ENCODE measurements at regions not wholly inside any gene's neighbourhood (a gene's known extent, or its start where the extent isn't known, plus 50 kb on each side); places are given as distances from the start of the nearest gene placed in this dataset.

DNA sequence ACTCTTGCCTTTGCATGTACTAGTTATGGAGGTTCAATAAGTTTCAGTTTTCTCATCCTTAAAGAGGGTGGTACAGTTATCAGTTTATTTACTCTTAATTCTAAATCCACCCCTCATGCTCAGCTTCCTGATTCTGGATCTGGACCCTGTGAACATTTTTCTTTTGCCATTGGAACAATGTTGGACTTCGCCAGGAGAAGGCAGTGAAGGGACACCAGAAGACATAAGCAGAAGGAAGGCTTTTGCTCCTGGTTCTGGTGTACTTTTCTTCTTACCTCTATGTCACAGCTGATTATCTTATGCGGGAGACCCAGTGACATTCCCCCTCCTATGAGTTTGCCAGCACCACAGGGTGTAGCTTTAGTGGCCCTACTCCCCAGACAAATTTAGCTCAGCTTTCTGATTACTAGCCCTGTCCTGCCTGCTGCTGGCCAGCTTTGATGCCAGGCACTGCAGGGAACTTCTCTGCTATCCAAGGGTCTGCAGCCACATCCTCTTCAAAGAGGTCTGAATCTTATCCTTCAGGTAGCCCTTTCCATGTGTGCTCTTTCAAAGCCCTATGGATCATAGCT, 466.3 kb upstream of the EPHA3 start:
- H3K27ac ChIP-seq: no peak overlapping the region
- H3K27me3 ChIP-seq (replicated peaks): no peaks in the 10 kb centered on the region
- in situ Hi-C loops (cut with HindIII; ENCODE audit: low pct_ligation_motif_present, low sequenced_read_pairs): no loop called here
- no peak for DNase-seq
- H3K4me3 ChIP-seq (ENCODE audit: low read depth, low read length): no peak overlapping the region
- H3K36me3 ChIP-seq (replicated peaks): no peaks in the 10 kb centered on the region
- TF ChIP-seq, protein P1, sequence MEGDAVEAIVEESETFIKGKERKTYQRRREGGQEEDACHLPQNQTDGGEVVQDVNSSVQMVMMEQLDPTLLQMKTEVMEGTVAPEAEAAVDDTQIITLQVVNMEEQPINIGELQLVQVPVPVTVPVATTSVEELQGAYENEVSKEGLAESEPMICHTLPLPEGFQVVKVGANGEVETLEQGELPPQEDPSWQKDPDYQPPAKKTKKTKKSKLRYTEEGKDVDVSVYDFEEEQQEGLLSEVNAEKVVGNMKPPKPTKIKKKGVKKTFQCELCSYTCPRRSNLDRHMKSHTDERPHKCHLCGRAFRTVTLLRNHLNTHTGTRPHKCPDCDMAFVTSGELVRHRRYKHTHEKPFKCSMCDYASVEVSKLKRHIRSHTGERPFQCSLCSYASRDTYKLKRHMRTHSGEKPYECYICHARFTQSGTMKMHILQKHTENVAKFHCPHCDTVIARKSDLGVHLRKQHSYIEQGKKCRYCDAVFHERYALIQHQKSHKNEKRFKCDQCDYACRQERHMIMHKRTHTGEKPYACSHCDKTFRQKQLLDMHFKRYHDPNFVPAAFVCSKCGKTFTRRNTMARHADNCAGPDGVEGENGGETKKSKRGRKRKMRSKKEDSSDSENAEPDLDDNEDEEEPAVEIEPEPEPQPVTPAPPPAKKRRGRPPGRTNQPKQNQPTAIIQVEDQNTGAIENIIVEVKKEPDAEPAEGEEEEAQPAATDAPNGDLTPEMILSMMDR (IDR thresholded peaks at IDR 0.05; ENCODE audit: low read depth, low read length, missing control alignments): peak; percentile 36

DNA sequence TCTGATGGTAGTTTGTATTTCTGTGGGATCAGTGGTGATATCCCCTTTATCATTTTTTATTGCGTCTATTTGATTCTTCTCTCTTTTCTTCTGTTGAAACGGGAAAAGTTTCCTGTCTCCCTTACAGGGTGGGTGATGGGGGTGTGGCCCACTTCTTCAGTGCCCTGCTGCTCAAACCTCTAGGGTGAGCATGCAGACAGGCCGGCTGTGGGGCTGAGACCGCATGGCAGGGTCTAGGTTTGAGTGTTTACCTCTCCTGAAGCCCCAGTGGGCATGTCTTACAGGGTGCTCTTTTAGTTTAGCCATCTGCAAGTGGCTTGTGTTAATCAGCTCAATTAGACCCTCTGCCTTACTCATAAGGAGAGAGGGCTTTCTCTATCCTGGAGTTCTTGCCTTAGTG, 450.0 kb upstream of the EPHA3 start:
- H3K27me3 ChIP-seq (replicated peaks): no peaks in the 10 kb centered on the region
- no peak for DNase-seq
- TF ChIP-seq, protein P1 (IDR thresholded peaks at IDR 0.05; ENCODE audit: low read depth, low read length, missing control alignments): no peak
- H3K36me3 ChIP-seq (replicated peaks): no peaks in the 10 kb centered on the region
- no peak overlapping the region for H3K27ac ChIP-seq
- in situ Hi-C loops (cut with HindIII; ENCODE audit: low pct_ligation_motif_present, low sequenced_read_pairs): no loop called here
- no peak overlapping the region for H3K4me3 ChIP-seq (ENCODE audit: low read depth, low read length)

DNA sequence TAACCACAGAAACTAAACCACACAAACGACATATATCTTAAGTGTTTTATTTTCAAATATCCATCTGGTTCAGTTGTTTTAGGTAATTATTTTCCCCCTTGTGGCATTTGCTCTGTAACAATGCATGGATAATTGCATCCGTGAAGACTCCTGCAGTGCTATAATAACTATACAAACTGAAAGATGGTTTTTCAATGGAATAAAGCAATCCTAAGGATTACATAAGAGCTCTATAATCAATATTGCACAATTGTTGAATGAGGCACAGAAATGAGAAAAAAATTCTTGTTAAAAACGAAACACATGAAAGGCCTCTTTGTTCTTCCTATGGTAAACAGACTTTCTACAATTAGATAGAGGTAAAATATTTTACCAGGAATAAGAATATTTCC, 446.0 kb upstream of the EPHA3 start:
- in situ Hi-C loops (cut with HindIII; ENCODE audit: low pct_ligation_motif_present, low sequenced_read_pairs): no loop called here
- no peaks in the 10 kb centered on the region for H3K36me3 ChIP-seq (replicated peaks)
- TF ChIP-seq, protein P1 (IDR thresholded peaks at IDR 0.05; ENCODE audit: low read depth, low read length, missing control alignments): no peak

GRCh38 chr3:88668180-88668579, 439.2 kb upstream of the EPHA3 start:
- no peaks in the 10 kb centered on the region for H3K36me3 ChIP-seq (replicated peaks)
- no peak overlapping the region for H3K4me3 ChIP-seq (ENCODE audit: low read depth, low read length)
- no peaks in the 10 kb centered on the region for H3K27me3 ChIP-seq (replicated peaks)
- TF ChIP-seq, protein P1 (IDR thresholded peaks at IDR 0.05; ENCODE audit: low read depth, low read length, missing control alignments): no peak
- in situ Hi-C loops (cut with HindIII; ENCODE audit: low pct_ligation_motif_present, low sequenced_read_pairs): no loop called here
- H3K27ac ChIP-seq: no peak overlapping the region
- DNase-seq: no peak

More for the DNA sequence above, 446.0 kb upstream of the EPHA3 start:
- Histone ChIP-seq H3K27ac (no peak overlapping the region), H3K27me3 (replicated peaks) (no peaks in the 10 kb centered on the region), H3K4me3 (ENCODE audit: low read depth, low read length) (no peak overlapping the region)
- no peak for DNase-seq

DNA sequence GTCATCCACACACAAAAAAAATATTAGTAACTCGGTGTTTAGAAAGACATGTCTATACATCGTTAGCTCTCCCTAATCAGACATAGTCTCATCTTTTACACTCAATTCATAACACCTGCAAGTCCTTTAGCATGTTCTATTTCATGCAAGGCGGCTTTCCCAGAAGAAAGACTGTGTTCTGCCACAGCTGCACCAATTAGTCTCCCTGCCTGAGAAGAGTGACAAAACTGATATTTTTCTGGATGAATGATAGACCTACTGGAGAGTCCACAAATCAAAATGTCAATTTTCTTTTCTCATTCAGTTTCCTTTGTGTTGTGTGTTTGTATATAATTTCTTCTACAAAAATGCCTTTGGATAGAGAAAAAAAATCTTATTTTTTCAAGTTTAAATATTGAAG, 435.8 kb upstream of the EPHA3 start:
- TF ChIP-seq, protein P1 (IDR thresholded peaks at IDR 0.05; ENCODE audit: low read depth, low read length, missing control alignments): no peak

DNA sequence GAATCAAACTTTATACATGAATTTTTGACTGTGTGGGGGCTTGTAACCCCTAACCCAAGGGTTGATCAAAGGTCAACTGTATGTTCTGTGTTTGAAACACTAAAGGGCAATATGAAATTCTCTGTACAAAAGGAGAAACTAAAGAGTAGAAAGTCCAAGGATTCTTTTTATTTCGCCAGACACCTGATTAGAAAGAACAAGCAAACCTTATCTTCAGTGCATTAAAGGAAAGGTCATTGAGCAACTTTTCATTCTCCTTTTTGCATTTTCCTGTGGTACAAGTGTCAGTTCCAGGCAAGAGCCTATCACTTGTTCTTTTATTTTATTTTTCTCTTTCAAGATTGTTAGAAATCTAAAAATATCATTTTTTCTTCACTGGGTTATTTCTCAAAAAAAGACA, 430.1 kb upstream of the EPHA3 start:
- TF ChIP-seq, protein P1 (IDR thresholded peaks at IDR 0.05; ENCODE audit: low read depth, low read length, missing control alignments): no peak
- no peak for DNase-seq
- no peak overlapping the region for H3K27ac ChIP-seq
- H3K4me3 ChIP-seq (ENCODE audit: low read depth, low read length): no peak overlapping the region
- in situ Hi-C loops (cut with HindIII; ENCODE audit: low pct_ligation_motif_present, low sequenced_read_pairs): no loop called here
- no peaks in the 10 kb centered on the region for H3K36me3 ChIP-seq (replicated peaks)
- H3K27me3 ChIP-seq (replicated peaks): no peaks in the 10 kb centered on the region

More for the DNA sequence above, 435.8 kb upstream of the EPHA3 start:
- DNase-seq: no peak
- H3K27me3 ChIP-seq (replicated peaks): no peaks in the 10 kb centered on the region
- no peaks in the 10 kb centered on the region for H3K36me3 ChIP-seq (replicated peaks)
- in situ Hi-C loops (cut with HindIII; ENCODE audit: low pct_ligation_motif_present, low sequenced_read_pairs): no loop called here
- H3K4me3 ChIP-seq (ENCODE audit: low read depth, low read length): no peak overlapping the region
- H3K27ac ChIP-seq: no peak overlapping the region

Measured in brain microvascular endothelial cell (primary cell).